Activated T-helper 1 cell treated with anti-CD3 and anti-CD28 coated beads, Interleukin-12 subunit alpha, Interleukin-12 subunit beta, Interleukin-2, Interleukin-4 antibody, amounts not matched to agents 30 ng/mL and 10 ng/mL and 1 ng/mL, durations not matched to agents 14 hours and 24 hours and 36 hours (primary cell): ENCODE measurements at regions not wholly inside any gene's neighbourhood (a gene's known extent, or its start where the extent isn't known, plus 50 kb on each side); places are given as distances from the start of the nearest gene placed in this dataset.
"Not testable (repeated sequence)": the region's sequence is repeated elsewhere in the genome, so short reads cannot be mapped to it uniquely, and the experiment has no call there.

Source experiments
- DNase-seq: peaks from one replicate; pipeline ENCODE4 v3.0.0; 2021; ENCODE audit warnings: low spot score
- H3K27ac Mint-ChIP-seq: one replicate; pipeline ENCODE4 v1.8.0; 2021; ENCODE audit warnings: mild to moderate bottlenecking, mixed read lengths
- H3K27me3 Mint-ChIP-seq: one replicate; pipeline ENCODE4 v1.8.0; 2022; ENCODE audit warnings: mild to moderate bottlenecking, moderate library complexity, mixed read lengths; ENCODE audit not compliant: insufficient read depth
- H3K36me3 Mint-ChIP-seq: one replicate; pipeline ENCODE4 v1.8.0; 2021; ENCODE audit warnings: low read depth, mixed read lengths
- H3K4me1 Mint-ChIP-seq: one replicate; pipeline ENCODE4 v1.8.0; 2021; ENCODE audit warnings: low read depth, mixed read lengths
- H3K4me3 Mint-ChIP-seq: one replicate; pipeline ENCODE4 v1.8.0; 2021; ENCODE audit warnings: mild to moderate bottlenecking, moderate library complexity, mixed read lengths
- H3K9me3 Mint-ChIP-seq: one replicate; pipeline ENCODE4 v1.8.0; 2021; ENCODE audit warnings: mixed read lengths
- intact Hi-C: fragments of 100-400 bp; cut with micrococcal nuclease; formaldehyde crosslinking; loops from one replicate; pipeline ENCODE4 v1.15.1; 2024

- no peak for DNase-seq
- no peaks in the 10 kb centered on the region for H3K4me1 Mint-ChIP-seq
- H3K27ac Mint-ChIP-seq: no peak overlapping the region
- no peaks in the 10 kb centered on the region for H3K27me3 Mint-ChIP-seq
- no peak overlapping the region for H3K4me3 Mint-ChIP-seq
- no peaks in the 10 kb centered on the region for H3K9me3 Mint-ChIP-seq
- intact Hi-C loops: no loop called here
- H3K36me3 Mint-ChIP-seq: no peaks in the 10 kb centered on the region
Observed at GRCh38 chr7:19969859-19970493, 196.6 kb upstream of the TMEM196 start.

GRCh38 chr7:19964246-19964645 lies 190.8 kb upstream of the TMEM196 start:
- Mint-ChIP-seq H3K9me3 (no peaks in the 10 kb centered on the region), H3K36me3 (no peaks in the 10 kb centered on the region), H3K4me1 (no peaks in the 10 kb centered on the region), H3K27me3 (no peaks in the 10 kb centered on the region), H3K27ac (no peak overlapping the region), H3K4me3 (no peak overlapping the region)
- intact Hi-C loops: no loop called here
- DNase-seq: no peak

GRCh38 chr7:19963695-19964094 lies 190.3 kb upstream of the TMEM196 start:
- no peak overlapping the region for H3K27ac Mint-ChIP-seq
- no peaks in the 10 kb centered on the region for H3K27me3 Mint-ChIP-seq
- H3K4me1 Mint-ChIP-seq: no peaks in the 10 kb centered on the region
- no peak overlapping the region for H3K4me3 Mint-ChIP-seq
- intact Hi-C loops: no loop called here
- no peaks in the 10 kb centered on the region for H3K36me3 Mint-ChIP-seq
- no peak for DNase-seq
- H3K9me3 Mint-ChIP-seq: no peaks in the 10 kb centered on the region

GRCh38 chr7:19958309-19958896 lies 185.0 kb upstream of the TMEM196 start:
- Mint-ChIP-seq H3K27me3 (no peaks in the 10 kb centered on the region), H3K36me3 (no peaks in the 10 kb centered on the region), H3K4me3 (no peak overlapping the region), H3K27ac (no peak overlapping the region), H3K9me3 (peaks cover 1% of the 10 kb centered on the region), H3K4me1 (no peaks in the 10 kb centered on the region)
- intact Hi-C loops: no loop called here
- no peak for DNase-seq

GRCh38 chr7:19957664-19958063 lies 184.2 kb upstream of the TMEM196 start:
- H3K4me3 Mint-ChIP-seq: no peak overlapping the region
- H3K27ac Mint-ChIP-seq: no peak overlapping the region
- H3K9me3 Mint-ChIP-seq: peaks cover 4% of the 10 kb centered on the region
- H3K27me3 Mint-ChIP-seq: no peaks in the 10 kb centered on the region
- H3K4me1 Mint-ChIP-seq: no peaks in the 10 kb centered on the region
- DNase-seq: no peak
- H3K36me3 Mint-ChIP-seq: no peaks in the 10 kb centered on the region
- intact Hi-C loops: no loop called here

GRCh38 chr7:19954166-19954565 lies 180.7 kb upstream of the TMEM196 start:
- H3K27me3 Mint-ChIP-seq, H3K4me1 Mint-ChIP-seq, intact Hi-C loops, DNase-seq, H3K4me3 Mint-ChIP-seq, H3K36me3 Mint-ChIP-seq, H3K27ac Mint-ChIP-seq: not testable (repeated sequence)
- H3K9me3 Mint-ChIP-seq: peaks cover 24% of the 10 kb centered on the region

- H3K4me3 Mint-ChIP-seq, H3K4me1 Mint-ChIP-seq, H3K27me3 Mint-ChIP-seq, intact Hi-C loops, H3K27ac Mint-ChIP-seq, DNase-seq, H3K36me3 Mint-ChIP-seq: not testable (repeated sequence)
- H3K9me3 Mint-ChIP-seq: peaks cover 28% of the 10 kb centered on the region
Observed at GRCh38 chr7:19953411-19953810, 180.0 kb upstream of the TMEM196 start.

- Mint-ChIP-seq H3K9me3 (peaks cover 25% of the 10 kb centered on the region), H3K36me3 (no peaks in the 10 kb centered on the region), H3K27me3 (no peaks in the 10 kb centered on the region), H3K27ac (no peak overlapping the region), H3K4me3 (no peak overlapping the region), H3K4me1 (no peaks in the 10 kb centered on the region)
- intact Hi-C loops: no loop called here
- no peak for DNase-seq
Observed at GRCh38 chr7:19948160-19948559, 174.7 kb upstream of the TMEM196 start.

GRCh38 chr7:19944363-19945120 lies 171.1 kb upstream of the TMEM196 start:
- intact Hi-C loops: no loop called here
- H3K36me3 Mint-ChIP-seq: no peaks in the 10 kb centered on the region
- H3K27me3 Mint-ChIP-seq: no peaks in the 10 kb centered on the region
- no peak overlapping the region for H3K4me3 Mint-ChIP-seq
- no peaks in the 10 kb centered on the region for H3K4me1 Mint-ChIP-seq
- H3K9me3 Mint-ChIP-seq: peaks cover 6% of the 10 kb centered on the region
- DNase-seq: no peak
- no peak overlapping the region for H3K27ac Mint-ChIP-seq

- Mint-ChIP-seq H3K9me3 (peaks cover 4% of the 10 kb centered on the region), H3K4me1 (no peaks in the 10 kb centered on the region), H3K27ac (no peak overlapping the region), H3K27me3 (no peaks in the 10 kb centered on the region), H3K4me3 (no peak overlapping the region), H3K36me3 (no peaks in the 10 kb centered on the region)
- intact Hi-C loops: no loop called here
- DNase-seq: no peak
Observed at GRCh38 chr7:19939746-19940145, 166.3 kb upstream of the TMEM196 start.

- DNase-seq: no peak
- no peaks in the 10 kb centered on the region for H3K27me3 Mint-ChIP-seq
- H3K4me3 Mint-ChIP-seq: no peak overlapping the region
- no peaks in the 10 kb centered on the region for H3K4me1 Mint-ChIP-seq
- H3K27ac Mint-ChIP-seq: no peak overlapping the region
- peaks cover 4% of the 10 kb centered on the region for H3K9me3 Mint-ChIP-seq
- no peaks in the 10 kb centered on the region for H3K36me3 Mint-ChIP-seq
- intact Hi-C loops: no loop called here
Observed at GRCh38 chr7:19932549-19933249, 159.3 kb upstream of the TMEM196 start.

GRCh38 chr7:19930851-19931250 lies 157.4 kb upstream of the TMEM196 start:
- no peaks in the 10 kb centered on the region for H3K27me3 Mint-ChIP-seq
- H3K9me3 Mint-ChIP-seq: no peaks in the 10 kb centered on the region
- no peaks in the 10 kb centered on the region for H3K36me3 Mint-ChIP-seq
- no peak overlapping the region for H3K4me3 Mint-ChIP-seq
- intact Hi-C loops: no loop called here
- DNase-seq: no peak
- no peaks in the 10 kb centered on the region for H3K4me1 Mint-ChIP-seq
- H3K27ac Mint-ChIP-seq: no peak overlapping the region

- Mint-ChIP-seq H3K27ac (no peak overlapping the region), H3K36me3 (no peaks in the 10 kb centered on the region), H3K27me3 (no peaks in the 10 kb centered on the region), H3K4me3 (no peak overlapping the region), H3K9me3 (no peaks in the 10 kb centered on the region), H3K4me1 (no peaks in the 10 kb centered on the region)
- intact Hi-C loops: no loop called here
- DNase-seq: no peak
Observed at GRCh38 chr7:19930051-19930450, 156.6 kb upstream of the TMEM196 start.
